KG1 (cell line): ENCODE measurements at regions not wholly inside any gene's neighbourhood (a gene's known extent, or its start where the extent isn't known, plus 50 kb on each side); places are given as distances from the start of the nearest gene placed in this dataset.

Experiments used
- DNase-seq: peaks from one replicate; lab custom pipeline; 2025; lab: John Stamatoyannopoulos, UW

GRCh38 chr7:10688544-10688943 is 285.1 kb upstream of the PHF14 start:
- DNase-seq = no peak

DNA sequence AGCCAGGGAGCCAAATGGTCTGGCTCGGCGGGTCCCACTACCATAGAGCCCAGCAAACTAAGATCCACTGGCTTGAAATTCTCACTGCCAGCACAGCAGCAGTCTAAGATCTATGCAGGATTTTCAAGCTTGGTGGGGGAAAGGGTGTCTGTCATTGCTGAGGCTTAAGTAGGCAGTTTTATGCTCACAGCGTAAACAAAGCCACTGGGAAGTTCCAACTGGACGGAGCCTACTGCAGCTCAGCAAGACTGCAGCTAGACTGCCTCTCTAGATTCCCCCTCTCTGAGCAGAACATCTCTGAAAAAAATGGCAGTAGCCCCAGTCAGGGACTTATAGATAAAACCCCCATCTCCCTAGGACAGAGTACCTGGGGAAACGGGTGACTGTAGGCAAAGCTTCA is 277.6 kb upstream of the PHF14 start:
- DNase-seq = no peak

DNA sequence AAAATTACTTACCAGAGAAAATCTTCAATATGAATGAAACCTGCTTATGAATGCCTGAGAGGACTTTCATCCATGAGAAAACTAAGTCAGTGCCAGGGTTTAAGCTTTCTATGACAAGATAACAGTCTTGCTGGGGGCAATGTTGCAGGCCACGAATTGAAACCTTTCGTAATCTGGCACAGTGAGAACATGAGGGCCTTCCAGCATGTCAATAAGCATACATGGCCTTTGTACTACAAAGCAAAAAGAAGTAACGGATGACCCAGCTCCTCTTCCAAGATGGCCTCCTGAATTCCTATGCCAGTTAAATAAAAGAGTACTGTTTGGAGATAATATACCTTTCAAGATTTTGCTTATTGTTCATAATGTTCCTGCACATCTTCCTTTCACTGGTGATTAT is 270.6 kb upstream of the PHF14 start:
- DNase-seq = no peak

DNA sequence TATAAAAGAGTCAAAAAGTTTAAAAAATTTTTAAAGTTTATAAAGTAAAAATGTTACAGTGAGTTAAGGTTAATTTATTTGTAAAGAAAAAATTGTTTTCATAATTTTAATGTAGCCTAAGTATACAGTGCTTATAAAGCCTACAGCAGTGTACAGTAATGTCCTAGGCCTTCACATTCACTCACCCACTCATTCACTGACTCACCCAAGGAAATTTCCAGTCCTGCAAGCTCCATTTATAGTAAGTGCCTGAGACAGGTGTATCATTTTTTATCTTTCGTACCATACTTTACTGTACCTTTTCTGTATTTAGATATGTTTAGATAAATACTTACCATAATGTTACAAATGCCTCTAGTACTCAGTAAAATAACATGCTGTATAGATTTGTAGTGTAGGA is 269.7 kb upstream of the PHF14 start:
- no peak for DNase-seq

- DNase-seq = no peak
Measured at GRCh38 chr7:10704653-10705052, 269.0 kb upstream of the PHF14 start.

DNA sequence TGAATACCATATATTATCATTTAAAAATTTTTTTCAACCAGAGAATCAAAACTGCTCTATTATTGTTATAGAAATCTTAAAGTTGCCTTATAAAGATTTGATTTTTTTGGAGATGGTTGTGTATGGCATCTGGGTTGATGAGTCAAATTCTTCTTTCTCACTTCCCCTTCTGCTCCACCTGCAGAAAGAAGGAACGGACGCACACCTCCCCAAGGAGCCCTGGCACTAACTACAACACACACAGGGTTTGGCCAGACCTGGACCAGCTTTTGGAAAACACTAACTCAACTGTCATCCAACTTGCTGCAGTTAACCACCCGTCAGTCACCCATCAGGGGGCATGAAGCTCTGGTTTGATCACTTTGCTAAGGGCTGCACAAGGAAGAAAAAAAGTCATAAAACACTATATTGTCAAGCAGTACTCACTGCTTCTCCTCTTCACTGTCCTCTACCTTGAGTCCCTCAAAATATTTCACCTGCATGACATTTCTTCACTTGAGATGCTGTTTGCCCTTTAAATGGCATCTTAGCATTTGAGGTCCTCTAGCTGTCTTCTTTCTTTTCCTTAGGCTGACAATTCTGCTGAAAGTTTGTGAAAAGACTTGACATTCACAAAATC is 266.7 kb upstream of the PHF14 start:
- DNase-seq = no peak

DNA sequence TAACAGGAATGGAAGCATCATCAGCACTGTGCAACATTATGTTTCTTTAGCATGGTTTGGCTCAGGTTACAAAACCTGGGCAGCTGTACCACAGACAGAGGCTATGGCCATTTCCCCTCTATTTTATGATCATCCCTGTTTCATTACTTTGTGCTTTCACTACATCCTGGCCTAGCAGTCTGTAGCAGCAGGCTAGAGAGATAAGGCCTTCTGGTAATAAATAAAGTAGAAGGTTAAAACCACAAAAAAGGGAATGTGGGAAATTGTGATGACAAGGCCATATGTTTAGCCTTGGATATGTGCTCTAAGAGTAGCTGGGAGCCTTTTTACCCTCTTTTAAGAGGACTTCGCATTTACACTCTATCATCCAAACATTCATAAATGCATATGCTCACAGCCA is 266.2 kb upstream of the PHF14 start:
- DNase-seq = no peak

GRCh38 chr7:10708447-10708846 is 265.2 kb upstream of the PHF14 start:
- DNase-seq = no peak

DNA sequence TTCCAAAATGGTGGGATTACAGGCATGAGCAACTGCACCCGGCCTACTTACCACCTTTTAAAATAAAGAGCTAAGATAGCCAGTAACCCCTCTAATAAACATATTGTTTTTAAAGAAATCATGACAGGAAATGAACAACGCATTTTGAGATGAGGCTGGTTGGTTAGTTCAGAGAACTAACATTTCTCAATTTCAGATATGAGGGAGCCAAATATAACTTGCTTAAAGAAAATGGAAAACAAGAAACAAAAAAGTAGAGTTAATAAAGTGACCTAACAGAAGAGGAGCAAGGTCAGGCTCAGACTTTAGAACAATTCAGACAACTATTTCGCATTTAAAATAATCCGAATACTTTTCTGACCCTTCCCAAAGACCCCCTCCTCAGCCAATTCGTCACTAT is 254.9 kb upstream of the PHF14 start:
- no peak for DNase-seq

DNA sequence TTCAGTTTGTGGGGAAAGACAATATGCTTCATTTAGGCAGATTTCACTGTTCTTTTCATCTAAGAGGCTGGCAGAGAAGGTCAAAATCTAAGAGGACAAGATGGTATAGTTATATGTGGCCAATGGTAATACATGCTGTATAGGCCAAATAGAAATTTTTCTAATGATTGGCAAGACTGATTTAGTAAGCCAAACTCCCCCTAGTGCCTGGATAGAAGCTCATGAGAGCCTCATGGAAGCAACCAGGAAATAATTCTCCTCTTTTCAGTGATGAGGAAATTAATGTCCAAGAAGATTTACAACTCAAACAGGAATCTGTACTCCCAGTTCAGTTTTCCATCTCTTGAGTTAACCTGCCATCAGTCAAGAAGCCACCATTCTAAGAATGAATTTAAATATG is 253.6 kb upstream of the PHF14 start:
- DNase-seq = no peak

DNA sequence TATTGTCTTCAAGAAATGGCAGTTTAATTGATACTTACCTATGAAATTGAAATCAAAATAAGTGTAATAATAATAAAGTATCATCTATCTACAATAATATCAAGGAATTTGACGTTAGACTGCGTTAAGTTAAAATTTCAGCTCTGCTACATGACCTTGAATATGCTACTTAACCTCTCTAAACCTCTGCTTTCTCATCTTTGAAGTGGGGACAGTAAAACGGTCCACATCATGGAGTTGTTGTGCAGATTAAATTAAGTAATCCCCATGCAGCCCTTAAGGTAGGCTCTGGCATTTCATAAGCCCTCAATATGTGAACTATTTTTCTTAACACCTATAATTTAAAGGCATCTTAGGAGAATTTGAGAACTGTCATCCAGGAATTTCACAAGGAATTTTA is 252.4 kb upstream of the PHF14 start:
- DNase-seq = no peak

- no peak for DNase-seq
Measured at GRCh38 chr7:10723832-10724231, 249.8 kb upstream of the PHF14 start.

DNA sequence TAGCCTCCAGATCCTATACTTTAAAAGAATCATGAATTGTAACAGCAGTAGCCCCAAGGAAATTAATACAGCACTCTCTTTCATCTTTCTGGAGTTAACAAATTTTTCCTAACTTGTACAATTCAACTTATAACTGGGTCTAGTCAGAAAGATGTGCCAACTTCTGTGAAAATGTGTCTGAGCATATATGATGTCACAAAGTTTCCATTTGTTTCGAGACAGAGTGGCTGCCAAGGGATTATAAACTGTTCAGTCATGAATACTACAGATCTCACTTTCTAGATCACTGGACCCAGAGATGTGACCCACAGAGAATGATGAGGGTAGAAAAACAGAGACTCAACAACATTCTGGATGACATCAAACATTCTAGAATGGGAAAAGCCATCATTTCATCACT is 249.2 kb upstream of the PHF14 start:
- no peak for DNase-seq

DNA sequence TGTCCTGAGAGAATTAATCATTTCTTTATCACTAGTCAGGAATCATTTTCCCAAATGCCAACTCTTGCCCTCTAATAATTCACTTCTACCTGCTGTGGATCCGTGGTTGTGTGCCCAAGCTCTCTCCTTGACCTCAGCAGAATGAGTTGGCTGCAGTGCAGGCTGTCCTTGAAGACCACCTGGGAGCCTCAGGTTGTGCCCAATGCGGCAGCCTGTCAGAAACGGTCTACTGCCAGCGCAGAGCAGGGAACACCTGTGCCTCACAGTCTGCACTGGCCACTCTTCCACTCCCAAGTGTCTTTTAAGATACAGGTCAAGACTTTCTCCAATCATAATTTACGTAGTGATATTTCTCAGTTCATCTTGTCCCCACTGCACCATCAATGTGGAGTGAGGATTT is 246.0 kb upstream of the PHF14 start:
- no peak for DNase-seq

- no peak for DNase-seq
Measured at GRCh38 chr7:10731253-10731773, 242.4 kb upstream of the PHF14 start.

GRCh38 chr7:10733747-10734146 is 239.9 kb upstream of the PHF14 start:
- no peak for DNase-seq

DNA sequence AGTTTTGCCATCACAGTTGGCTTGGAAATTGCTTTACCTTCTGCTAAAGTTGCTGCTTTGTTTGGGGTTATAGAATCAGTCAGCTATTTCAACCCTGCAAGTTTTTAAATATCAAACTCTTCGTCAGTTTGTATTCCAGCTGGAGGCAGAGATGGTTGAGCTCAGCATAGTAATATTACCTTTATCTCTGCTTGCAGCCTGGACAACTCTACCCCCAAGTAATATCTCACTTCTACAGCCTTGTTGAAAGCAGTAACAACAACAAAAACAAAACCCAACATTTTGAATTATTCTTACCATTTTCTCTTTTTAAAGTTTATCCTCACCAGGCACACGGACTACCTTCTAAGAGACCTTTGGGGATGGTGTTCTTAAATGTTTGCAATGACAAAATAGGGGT is 239.1 kb upstream of the PHF14 start:
- DNase-seq = no peak

GRCh38 chr7:10739401-10739800 is 234.3 kb upstream of the PHF14 start:
- no peak for DNase-seq

DNA sequence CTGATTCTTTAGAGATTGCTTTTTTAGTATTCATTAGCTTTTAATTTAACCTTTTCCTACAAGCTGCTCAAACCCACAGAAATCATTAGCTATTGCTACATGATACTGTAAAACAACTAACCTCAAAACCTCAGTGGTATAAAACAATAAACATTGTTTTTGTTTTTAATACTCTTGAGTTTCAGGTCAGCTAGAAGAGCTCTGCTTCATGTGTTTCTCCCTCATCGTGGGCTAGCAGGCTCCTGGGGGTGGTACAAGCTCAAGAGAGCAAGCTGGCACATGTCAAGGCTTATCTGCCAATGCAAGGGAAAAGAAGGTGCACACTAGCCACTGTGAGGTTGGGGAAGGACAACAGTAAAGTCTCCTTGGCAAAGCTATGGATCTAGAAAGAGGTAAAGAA is 232.9 kb upstream of the PHF14 start:
- DNase-seq = no peak

DNA sequence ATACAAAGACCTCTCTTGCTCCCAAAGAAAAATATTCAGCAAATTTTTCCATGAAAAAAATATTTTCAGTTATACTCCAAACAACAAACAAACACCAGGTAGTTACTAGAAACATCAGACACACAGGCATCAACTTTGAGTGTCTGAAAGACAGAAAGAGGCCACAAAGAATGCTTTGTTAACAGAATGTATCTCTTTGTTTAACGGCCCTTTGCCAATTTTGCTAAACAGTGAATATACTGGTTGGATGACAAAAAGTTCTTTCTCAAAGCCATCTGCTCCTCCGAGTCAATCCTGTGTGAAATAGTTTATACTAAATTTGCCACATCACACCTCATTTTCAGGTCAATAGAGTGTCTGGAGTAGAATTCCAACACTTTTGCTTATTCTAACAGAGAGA is 216.7 kb upstream of the PHF14 start:
- no peak for DNase-seq

- DNase-seq = no peak
Measured at GRCh38 chr7:10759120-10759519, 214.6 kb upstream of the PHF14 start.

GRCh38 chr7:10767771-10768170 is 205.9 kb upstream of the PHF14 start:
- DNase-seq = no peak

- no peak for DNase-seq
Measured at GRCh38 chr7:10770176-10770575, 203.5 kb upstream of the PHF14 start.

DNA sequence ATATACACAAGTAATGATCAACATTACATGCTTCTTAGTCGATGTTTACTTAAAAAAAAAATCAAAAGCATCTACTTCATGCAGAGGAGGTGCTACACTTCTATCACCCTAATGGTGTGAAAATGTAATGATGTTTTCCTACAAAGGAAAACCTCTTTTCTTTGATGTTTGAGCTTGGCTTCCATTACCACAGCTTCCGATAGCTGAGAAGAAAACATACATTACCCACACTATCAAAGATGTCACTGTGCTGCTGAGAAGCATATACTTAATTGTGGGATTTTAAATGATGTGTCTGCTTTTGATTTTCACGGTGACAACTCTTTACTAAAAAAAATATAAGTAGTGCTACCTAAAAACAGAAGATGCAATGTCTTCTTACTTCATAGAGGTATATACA is 200.2 kb upstream of the PHF14 start:
- no peak for DNase-seq
